IMR-90 (cell line): ENCODE measurements at regions not wholly inside any gene's neighbourhood (a gene's known extent, or its start where the extent isn't known, plus 50 kb on each side); places are given as distances from the start of the nearest gene placed in this dataset.

Source experiments
- ATAC-seq: fragments of 200-7000 bp; cut with Tn5 transposase; 2 replicates; pipeline ENCODE4 v1.9.1; 2020; ENCODE audit warnings: low read depth, mild to moderate bottlenecking, moderate library complexity
- BruUV-seq: library from RNA; stranded (reverse); fragments of 400-500 nt; replicated peaks from 2 replicates; lab custom pipeline; 2021; lab: Mats Ljungman, UMichigan
- CTCF ChIA-PET: fragments of 300-600 bp; formaldehyde crosslinking; extraction: SDS; loops from one replicate; lab custom pipeline; 2021; ENCODE audit warnings: antibody characterized with exemption; lab: Yijun Ruan, JAX
- POLR2A ChIA-PET: fragments of 300-600 bp; sonication (Branson Sonifier 250); formaldehyde crosslinking; loops from one replicate; lab custom pipeline; 2022; ENCODE audit warnings: antibody characterized with exemption; ENCODE audit not compliant: unreplicated experiment; lab: Charles Lee
- DNase-seq: peaks from one replicate; pipeline ENCODE4 v3.0.0; 2013
- H2AFZ ChIP-seq: replicated peaks from 2 replicates; pipeline ENCODE3; 2013; ENCODE audit warnings: low read length, mild to moderate bottlenecking; ENCODE audit not compliant: poor library complexity
- H2AK5ac ChIP-seq: 2 replicates; pipeline ENCODE4 v1.6.1; 2013; ENCODE audit warnings: low read depth, low read length, inconsistent platforms
- H2AK9ac ChIP-seq: replicated peaks from 2 replicates; pipeline ENCODE3; 2013; ENCODE audit warnings: mild to moderate bottlenecking, low read depth, low read length, moderate library complexity; ENCODE audit not compliant: poor library complexity
- H2BK120ac ChIP-seq: 2 replicates; pipeline ENCODE4 v1.6.1; 2013; ENCODE audit warnings: low read depth, low read length, inconsistent platforms
- H2BK15ac ChIP-seq: 3 replicates; pipeline ENCODE4 v1.6.1; 2013; ENCODE audit warnings: low read depth, low read length, inconsistent platforms
- H2BK20ac ChIP-seq: 2 replicates; pipeline ENCODE4 v1.6.1; 2013; ENCODE audit warnings: low read depth, mild to moderate bottlenecking, inconsistent platforms, low read length, moderate library complexity
- H2BK5ac ChIP-seq: 2 replicates; pipeline ENCODE4 v1.6.1; 2013; ENCODE audit warnings: mild to moderate bottlenecking, low read depth, low read length, inconsistent platforms; ENCODE audit not compliant: poor library complexity, severe bottlenecking
- H3K14ac ChIP-seq: replicated peaks from 2 replicates; pipeline ENCODE4 v1.6.1; 2013; ENCODE audit warnings: low read depth, low read length, inconsistent platforms
- H3K18ac ChIP-seq: 2 replicates; pipeline ENCODE4 v1.6.1; 2013; ENCODE audit warnings: low read depth, low read length, control low read depth
- H3K23ac ChIP-seq: 2 replicates; pipeline ENCODE4 v1.6.1; 2013; ENCODE audit warnings: low read depth, low read length, inconsistent platforms
- H3K27ac ChIP-seq: 2 replicates; pipeline ENCODE4 v1.5.1; 2013; ENCODE audit warnings: mild to moderate bottlenecking, control low read depth, low read length; ENCODE audit not compliant: insufficient read depth
- H3K27me3 ChIP-seq: 2 replicates; pipeline ENCODE4 v1.6.1; 2013; ENCODE audit warnings: low read length; ENCODE audit not compliant: control insufficient read depth, insufficient read depth
- H3K36me3 ChIP-seq: 2 replicates; pipeline ENCODE4 v1.6.1; 2013; ENCODE audit warnings: low read length, mixed read lengths; ENCODE audit not compliant: control insufficient read depth, insufficient read depth
- H3K4ac ChIP-seq: 2 replicates; pipeline ENCODE4 v1.6.1; 2013; ENCODE audit warnings: low read depth, low read length, inconsistent platforms
- H3K4me1 ChIP-seq: 2 replicates; pipeline ENCODE4 v1.6.1; 2013; ENCODE audit warnings: low read length, mixed read lengths; ENCODE audit not compliant: control insufficient read depth, insufficient read depth
- H3K4me2 ChIP-seq: 2 replicates; pipeline ENCODE4 v1.6.1; 2013; ENCODE audit warnings: low read depth, mild to moderate bottlenecking, control low read depth, low read length, moderate library complexity
- H3K4me3 ChIP-seq: 2 replicates; pipeline ENCODE4 v1.5.1; 2013; ENCODE audit warnings: low read depth, mild to moderate bottlenecking, control low read depth, low read length, moderate library complexity; ENCODE audit not compliant: insufficient read depth
- H3K56ac ChIP-seq: 2 replicates; pipeline ENCODE4 v1.6.1; 2013; ENCODE audit warnings: low read length, inconsistent platforms; ENCODE audit not compliant: insufficient read depth; ENCODE audit errors: extremely low read depth
- H3K79me1 ChIP-seq, 2 experiments: 2 replicates each; pipeline ENCODE4 v1.6.1; 2013; ENCODE audit warnings: low read length in 2 of 2, inconsistent platforms in 1 of 2, low read depth in 1 of 2
- H3K9ac ChIP-seq: 2 replicates; pipeline ENCODE4 v1.6.1; 2013; ENCODE audit warnings: low read depth, low read length, control low read depth
- H3K9me1 ChIP-seq: 2 replicates; pipeline ENCODE4 v1.6.1; 2013; ENCODE audit warnings: low read length, inconsistent platforms; ENCODE audit not compliant: insufficient read depth
- H3K9me3 ChIP-seq: 2 replicates; pipeline ENCODE4 v1.6.1; 2013; ENCODE audit warnings: low read length; ENCODE audit not compliant: control insufficient read depth, insufficient read depth
- H4K20me1 ChIP-seq: 2 replicates; pipeline ENCODE4 v1.6.1; 2013; ENCODE audit warnings: low read length, inconsistent platforms; ENCODE audit not compliant: insufficient read depth
- H4K5ac ChIP-seq: 2 replicates; pipeline ENCODE4 v1.6.1; 2013; ENCODE audit warnings: mild to moderate bottlenecking, low read depth, low read length, control low read depth
- H4K8ac ChIP-seq, 2 experiments: 2 replicates each; pipeline ENCODE4 v1.6.1; 2013; ENCODE audit warnings: low read depth in 2 of 2, low read length in 2 of 2, control low read depth in 1 of 2, inconsistent platforms in 1 of 2
- H4K91ac ChIP-seq: 2 replicates; pipeline ENCODE4 v1.6.1; 2013; ENCODE audit warnings: low read depth, low read length, inconsistent platforms; ENCODE audit not compliant: insufficient read depth
- BHLHE40 ChIP-seq: fragments of 150-350 bp; IDR thresholded peaks from 2 replicates; pipeline ENCODE4 v1.6.1; 2016; ENCODE audit warnings: mild to moderate bottlenecking, low read depth, low read length
- CEBPB ChIP-seq: IDR thresholded peaks from 2 replicates; pipeline ENCODE4 v1.6.1; 2012; ENCODE audit warnings: low read depth, low read length, improper control_type of control experiment
- MAFK ChIP-seq: IDR thresholded peaks from 2 replicates; pipeline ENCODE4 v1.6.1; 2012; ENCODE audit warnings: low read depth, low read length, improper control_type of control experiment
- MAZ ChIP-seq: IDR thresholded peaks from 2 replicates; pipeline ENCODE4 v1.6.1; 2012; ENCODE audit warnings: low read depth, mild to moderate bottlenecking, low read length, improper control_type of control experiment, moderate library complexity, borderline replicate concordance
- MXI1 ChIP-seq: IDR thresholded peaks from 2 replicates; pipeline ENCODE4 v1.6.1; 2012; ENCODE audit warnings: low read depth, mild to moderate bottlenecking, low read length, moderate library complexity, borderline replicate concordance
- NFE2L2 ChIP-seq: fragments of 150-350 bp; IDR thresholded peaks from 2 replicates; pipeline ENCODE4 v1.6.1; 2016; ENCODE audit warnings: low read depth, mild to moderate bottlenecking, low read length
- RCOR1 ChIP-seq: IDR thresholded peaks from 2 replicates; pipeline ENCODE4 v1.6.1; 2012; ENCODE audit warnings: mild to moderate bottlenecking, low read length, improper control_type of control experiment; ENCODE audit not compliant: insufficient replicate concordance
- SMC3 ChIP-seq: fragments of 150-350 bp; IDR thresholded peaks from 2 replicates; pipeline ENCODE4 v1.6.1; 2016; ENCODE audit warnings: low read depth, mild to moderate bottlenecking, antibody characterized with exemption, low read length, moderate library complexity
- WGBS, 2 experiments: methylation state at CpG; one replicate each; pipeline versions ENCODE4 v1.1.5 to v1.1.7; 2013; ENCODE audit warnings: missing lambda C conversion rate in 2 of 2; ENCODE audit not compliant: insufficient read length in 1 of 2; ENCODE audit errors: extremely low coverage in 2 of 2; 5-methylcytosine and 5-hydroxymethylcytosine counted together
- dilution Hi-C: fragments of 300-500 bp; cut with HindIII; formaldehyde crosslinking; loops from one replicate; pipeline ENCODE4 v1.14.3; 2018; ENCODE audit warnings: low sequenced_read_pairs; ENCODE audit not compliant: unreplicated experiment
- in situ Hi-C: fragments of 300-500 bp; cut with MboI; formaldehyde crosslinking; loops from 3 replicates; pipeline ENCODE4 v1.14.3; 2019; ENCODE audit warnings: low sequenced_read_pairs, inconsistent platforms, mixed read lengths
- intact Hi-C: fragments of 100-400 bp; cut with micrococcal nuclease; formaldehyde crosslinking; loops from 2 replicates; pipeline ENCODE4 v1.10.0; 2022

GRCh38 chr2:60079562-60079961 lies 473.9 kb downstream of the BCL11A start:
- Histone ChIP-seq H3K4me1 (no peaks in the 10 kb centered on the region), H2AK9ac (no peak overlapping the region), H3K23ac (no peak overlapping the region), H3K4ac (no peak overlapping the region), H2BK15ac (no peak overlapping the region), H3K9me3 (peaks cover 7% of the 10 kb centered on the region), H3K27ac (no peak overlapping the region), H3K4me2 (no peak overlapping the region), H4K20me1 (no peaks in the 10 kb centered on the region), H2BK20ac (no peak overlapping the region), H3K14ac (no peak overlapping the region), H3K9ac (no peak overlapping the region), H2AK5ac (no peak overlapping the region), H3K56ac (no peak overlapping the region), H4K91ac (no peak overlapping the region), H2BK5ac (no peak overlapping the region), H4K8ac (no peak overlapping the region), H3K18ac (no peak overlapping the region), H2AFZ (no peak overlapping the region), H2BK120ac (no peak overlapping the region), H3K4me3 (no peak overlapping the region), H3K9me1 (no peaks in the 10 kb centered on the region), H3K27me3 (no peaks in the 10 kb centered on the region), H3K79me1 (no peaks in the 10 kb centered on the region), H3K36me3 (no peaks in the 10 kb centered on the region), H4K5ac (no peak overlapping the region)
- no TSS peak for BruUV-seq
- TF ChIP-seq NFE2L2, result no peak
- no peak for TF ChIP-seq SMC3
- no peak for TF ChIP-seq BHLHE40
- no peak for TF ChIP-seq RCOR1
- no peak for TF ChIP-seq CEBPB
- TF ChIP-seq MXI1, result no peak
- TF ChIP-seq MAFK, result no peak
- no peak for TF ChIP-seq MAZ
- in situ Hi-C loops, result no loop called here
- 0% methylated on average over 1 of the region's 2 CpGs; no CpG with 5 or more reads in 1 of the 2 experiments for WGBS, 2 experiments
- ATAC-seq (no peak), DNase-seq (no peak)
- POLR2A ChIA-PET, result no interaction called here
- dilution Hi-C loops, result no loop called here
- intact Hi-C loops, result no loop called here
- CTCF ChIA-PET, result no interaction called here
